Mesothelial cell of epicardium (in vitro differentiated cells): ENCODE measurements at regions not wholly inside any gene's neighbourhood (a gene's known extent, or its start where the extent isn't known, plus 50 kb on each side); places are given as distances from the start of the nearest gene placed in this dataset.
A peak's percentile ranks its signal among the peaks of the same experiment; 100 is the strongest.

Experiments used
- DNase-seq, 2 experiments: peaks; one replicate each; pipeline ENCODE4 v3.0.0; 2021; ENCODE audit warnings: low spot score in 2 of 2; ENCODE audit not compliant: unreplicated experiment in 2 of 2
- H3K27ac Mint-ChIP-seq: 2 replicates; pipeline ENCODE4 v1.8.0; 2021; ENCODE audit warnings: mixed read lengths
- H3K27me3 Mint-ChIP-seq: 2 replicates; pipeline ENCODE4 v1.8.0; 2021; ENCODE audit warnings: low read depth, mixed read lengths
- H3K36me3 Mint-ChIP-seq: 2 replicates; pipeline ENCODE4 v1.8.0; 2021; ENCODE audit warnings: mixed read lengths
- H3K4me1 Mint-ChIP-seq: 2 replicates; pipeline ENCODE4 v1.8.0; 2021; ENCODE audit warnings: mixed read lengths
- H3K4me3 Mint-ChIP-seq: 2 replicates; pipeline ENCODE4 v1.8.0; 2021; ENCODE audit warnings: mild to moderate bottlenecking, moderate library complexity, mixed read lengths
- H3K9me3 Mint-ChIP-seq: 2 replicates; pipeline ENCODE4 v1.8.0; 2021; ENCODE audit warnings: mixed read lengths
- TF ChIP-seq, protein P1 (sequence below): fragments of 200-600 bp; sonication (generic); IDR thresholded peaks from one replicate; pipeline ENCODE4 v1.5.0; 2021; ENCODE audit warnings: antibody characterized with exemption; ENCODE audit not compliant: unreplicated experiment

- TF ChIP-seq, protein P1, sequence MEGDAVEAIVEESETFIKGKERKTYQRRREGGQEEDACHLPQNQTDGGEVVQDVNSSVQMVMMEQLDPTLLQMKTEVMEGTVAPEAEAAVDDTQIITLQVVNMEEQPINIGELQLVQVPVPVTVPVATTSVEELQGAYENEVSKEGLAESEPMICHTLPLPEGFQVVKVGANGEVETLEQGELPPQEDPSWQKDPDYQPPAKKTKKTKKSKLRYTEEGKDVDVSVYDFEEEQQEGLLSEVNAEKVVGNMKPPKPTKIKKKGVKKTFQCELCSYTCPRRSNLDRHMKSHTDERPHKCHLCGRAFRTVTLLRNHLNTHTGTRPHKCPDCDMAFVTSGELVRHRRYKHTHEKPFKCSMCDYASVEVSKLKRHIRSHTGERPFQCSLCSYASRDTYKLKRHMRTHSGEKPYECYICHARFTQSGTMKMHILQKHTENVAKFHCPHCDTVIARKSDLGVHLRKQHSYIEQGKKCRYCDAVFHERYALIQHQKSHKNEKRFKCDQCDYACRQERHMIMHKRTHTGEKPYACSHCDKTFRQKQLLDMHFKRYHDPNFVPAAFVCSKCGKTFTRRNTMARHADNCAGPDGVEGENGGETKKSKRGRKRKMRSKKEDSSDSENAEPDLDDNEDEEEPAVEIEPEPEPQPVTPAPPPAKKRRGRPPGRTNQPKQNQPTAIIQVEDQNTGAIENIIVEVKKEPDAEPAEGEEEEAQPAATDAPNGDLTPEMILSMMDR = no peak
- no peak for DNase-seq
- H3K9me3 Mint-ChIP-seq = peaks cover 8% of the 10 kb centered on the region
Observed at GRCh38 chr5:114252226-114252625, 109.6 kb upstream of the KCNN2 start.

DNA sequence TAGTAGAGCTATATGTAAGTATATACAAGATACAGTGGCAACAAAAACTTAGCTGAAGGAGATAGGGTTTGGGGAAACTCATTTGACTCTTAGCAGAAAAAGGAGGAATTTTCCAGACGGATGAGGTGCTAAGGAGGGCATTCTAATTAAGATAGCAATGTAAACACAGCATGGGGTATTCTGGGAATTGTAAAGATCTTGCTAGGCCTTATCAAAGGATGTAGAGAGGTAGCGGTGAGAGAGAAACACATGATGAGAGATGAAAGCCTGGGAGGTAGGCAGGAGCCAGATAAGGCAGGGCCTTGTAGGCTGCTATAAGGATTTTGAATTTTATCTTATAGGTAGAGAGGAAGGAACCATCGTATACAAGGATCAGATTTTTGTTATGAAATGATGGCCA is 106.6 kb upstream of the KCNN2 start:
- Mint-ChIP-seq H3K9me3 (peaks cover 12% of the 10 kb centered on the region), H3K4me1 (peaks cover 33% of the 10 kb centered on the region), H3K27me3 (no peaks in the 10 kb centered on the region), H3K4me3 (no peak overlapping the region), H3K36me3 (peaks cover 4% of the 10 kb centered on the region), H3K27ac (peak overlapping the region; percentile 18)
- TF ChIP-seq, protein P1 = no peak
- no peak for DNase-seq

More at GRCh38 chr5:114252226-114252625, 109.6 kb upstream of the KCNN2 start:
- Mint-ChIP-seq H3K4me3 (no peak overlapping the region), H3K36me3 (peaks cover 4% of the 10 kb centered on the region), H3K27ac (no peak overlapping the region), H3K27me3 (no peaks in the 10 kb centered on the region), H3K4me1 (peaks cover 42% of the 10 kb centered on the region)

GRCh38 chr5:114261989-114262388 is 99.9 kb upstream of the KCNN2 start:
- DNase-seq = no peak
- Mint-ChIP-seq H3K9me3 (peaks cover 5% of the 10 kb centered on the region), H3K36me3 (no peaks in the 10 kb centered on the region), H3K27ac (no peak overlapping the region), H3K4me3 (no peak overlapping the region), H3K27me3 (no peaks in the 10 kb centered on the region), H3K4me1 (peaks cover 2% of the 10 kb centered on the region)
- TF ChIP-seq, protein P1 = no peak

DNA sequence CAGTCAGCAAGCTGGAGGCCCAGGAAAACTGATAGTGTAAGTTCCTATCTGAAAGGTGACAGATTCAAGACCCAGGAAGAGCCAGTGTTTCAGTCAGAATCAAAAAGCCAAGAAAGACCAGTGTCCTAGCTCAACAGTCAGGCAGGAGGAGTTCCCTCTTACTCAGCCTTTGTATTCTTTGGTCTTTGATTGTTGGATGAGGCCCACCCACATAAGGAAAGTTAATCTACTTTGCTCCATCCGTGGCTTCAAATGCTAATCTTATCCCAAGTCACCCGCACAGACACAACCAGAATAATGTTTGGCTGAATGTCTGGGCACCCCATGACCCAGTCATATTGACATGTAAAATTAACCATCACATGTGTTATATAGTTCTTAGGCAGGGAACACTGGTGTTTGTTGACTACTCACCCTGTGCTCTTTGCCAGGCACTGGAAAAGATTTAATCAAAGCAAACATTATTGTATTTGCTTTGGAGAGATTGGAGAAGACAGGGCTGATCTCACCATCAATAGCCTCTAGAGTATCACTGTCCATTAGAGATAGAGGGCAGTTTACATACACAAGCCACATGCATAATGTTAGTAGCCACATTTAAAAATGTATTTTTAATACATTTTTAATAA is 96.3 kb upstream of the KCNN2 start:
- Mint-ChIP-seq H3K4me1 (peaks cover 2% of the 10 kb centered on the region), H3K27me3 (no peaks in the 10 kb centered on the region), H3K9me3 (no peaks in the 10 kb centered on the region), H3K36me3 (no peaks in the 10 kb centered on the region), H3K4me3 (no peak overlapping the region), H3K27ac (peak overlapping the region; percentile 48)
- TF ChIP-seq, protein P1 = no peak
- DNase-seq = no peak

DNA sequence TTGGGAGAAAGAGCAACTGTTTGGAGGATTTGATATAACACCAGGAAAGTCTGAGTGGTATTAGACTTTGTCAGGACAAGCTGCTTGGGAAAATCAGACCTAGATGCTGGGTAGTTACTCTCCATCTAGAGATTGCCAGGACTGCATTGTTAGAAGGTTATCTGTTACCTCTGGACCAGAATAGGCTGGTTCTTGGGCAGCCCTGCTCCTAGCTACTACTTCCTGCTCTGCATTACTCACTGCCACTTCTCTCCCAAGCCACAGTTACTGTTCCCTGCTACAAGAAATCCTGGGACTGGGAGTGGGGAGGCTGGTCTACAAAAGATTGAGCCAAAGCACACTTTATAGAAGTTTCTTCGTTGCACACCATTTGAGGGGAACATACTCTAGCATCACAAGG is 95.5 kb upstream of the KCNN2 start:
- TF ChIP-seq, protein P1 = no peak
- peaks cover 2% of the 10 kb centered on the region for H3K4me1 Mint-ChIP-seq
- H3K4me3 Mint-ChIP-seq = no peak overlapping the region
- no peaks in the 10 kb centered on the region for H3K36me3 Mint-ChIP-seq
- no peak overlapping the region for H3K27ac Mint-ChIP-seq
- no peak for DNase-seq
- no peaks in the 10 kb centered on the region for H3K9me3 Mint-ChIP-seq
- no peaks in the 10 kb centered on the region for H3K27me3 Mint-ChIP-seq

DNA sequence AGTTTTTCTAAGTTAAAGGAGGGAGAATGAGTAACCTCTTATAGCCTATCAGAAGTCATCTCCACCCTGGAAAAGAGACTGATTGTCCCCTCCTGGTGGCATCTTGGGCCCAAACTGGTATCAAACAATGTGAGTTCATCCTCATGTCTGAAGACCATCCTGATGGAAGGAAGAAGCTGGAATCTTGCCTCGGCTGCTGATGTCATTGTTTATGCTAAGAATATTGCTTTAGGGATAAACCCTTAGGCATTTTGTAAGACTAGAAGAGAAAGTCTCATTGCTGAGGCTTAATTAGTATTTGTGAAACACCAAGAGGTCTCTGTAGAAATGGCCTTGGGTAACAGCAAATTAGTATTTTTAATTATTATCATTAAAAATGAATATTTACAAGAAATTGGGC is 65.7 kb upstream of the KCNN2 start:
- Mint-ChIP-seq H3K27ac (no peak overlapping the region), H3K4me1 (peaks cover 9% of the 10 kb centered on the region), H3K27me3 (no peaks in the 10 kb centered on the region), H3K9me3 (peaks cover 8% of the 10 kb centered on the region), H3K36me3 (peaks cover 2% of the 10 kb centered on the region), H3K4me3 (no peak overlapping the region)
- TF ChIP-seq, protein P1 = no peak
- no peak for DNase-seq
